H9 (cell line): ENCODE measurements at regions not wholly inside any gene's neighbourhood (a gene's known extent, or its start where the extent isn't known, plus 50 kb on each side); places are given as distances from the start of the nearest gene placed in this dataset.

Experiments
- DNase-seq: peaks from one replicate; pipeline ENCODE4 v3.0.0-alpha.2; 2017
- H2AFZ ChIP-seq: one replicate; pipeline ENCODE4 v1.6.1; 2013; ENCODE audit warnings: mild to moderate bottlenecking, low read length, control low read depth, moderate library complexity
- H2AK5ac ChIP-seq: 2 replicates; pipeline ENCODE4 v1.6.1; 2013; ENCODE audit warnings: low read length, control low read depth, mixed read lengths; ENCODE audit not compliant: insufficient read length
- H2BK120ac ChIP-seq: one replicate; pipeline ENCODE4 v1.6.1; 2013; ENCODE audit warnings: low read depth, mild to moderate bottlenecking, low read length, control low read depth, inconsistent platforms; ENCODE audit not compliant: poor library complexity, severe bottlenecking
- H2BK12ac ChIP-seq: 2 replicates; pipeline ENCODE4 v1.6.1; 2013; ENCODE audit warnings: low read length, control low read depth, mixed read lengths, low read depth; ENCODE audit not compliant: insufficient read length
- H2BK15ac ChIP-seq: 2 replicates; pipeline ENCODE4 v1.6.1; 2013; ENCODE audit warnings: low read depth, low read length, control low read depth
- H2BK20ac ChIP-seq: one replicate; pipeline ENCODE4 v1.6.1; 2013; ENCODE audit warnings: low read depth, mild to moderate bottlenecking, low read length, control low read depth, inconsistent platforms; ENCODE audit not compliant: poor library complexity, severe bottlenecking
- H2BK5ac ChIP-seq: 2 replicates; pipeline ENCODE4 v1.6.1; 2013; ENCODE audit warnings: low read length, control low read depth, mixed read lengths; ENCODE audit not compliant: insufficient read length
- H3K14ac ChIP-seq: 2 replicates; pipeline ENCODE4 v1.6.1; 2013; ENCODE audit warnings: low read length, control low read depth; ENCODE audit not compliant: insufficient read depth
- H3K18ac ChIP-seq: 2 replicates; pipeline ENCODE4 v1.6.1; 2013; ENCODE audit warnings: low read depth, mild to moderate bottlenecking, mixed read lengths, low read length, control low read depth; ENCODE audit not compliant: insufficient read length
- H3K23ac ChIP-seq: 2 replicates; pipeline ENCODE4 v1.6.1; 2013; ENCODE audit warnings: low read length, control low read depth, mixed read lengths, low read depth; ENCODE audit not compliant: insufficient read length
- H3K23me2 ChIP-seq: 2 replicates; pipeline ENCODE4 v1.6.1; 2013; ENCODE audit warnings: low read depth, mild to moderate bottlenecking, mixed read lengths, low read length, control low read depth; ENCODE audit not compliant: insufficient read length, poor library complexity, severe bottlenecking
- H3K27ac ChIP-seq: 2 replicates; pipeline ENCODE4 v1.5.1; 2013; ENCODE audit warnings: low read length, control low read depth, mixed read lengths, low read depth; ENCODE audit not compliant: insufficient read length
- H3K27me3 ChIP-seq: 2 replicates; pipeline ENCODE4 v1.6.1; 2013; ENCODE audit warnings: low read length, control low read depth, inconsistent platforms; ENCODE audit not compliant: insufficient read depth
- H3K4ac ChIP-seq: 2 replicates; pipeline ENCODE4 v1.6.1; 2013; ENCODE audit warnings: low read depth, mild to moderate bottlenecking, control low read depth, inconsistent platforms, low read length, moderate library complexity
- H3K4me1 ChIP-seq: 2 replicates; pipeline ENCODE4 v1.6.1; 2013; ENCODE audit warnings: low read length, control low read depth, inconsistent platforms; ENCODE audit not compliant: insufficient read depth
- H3K4me2 ChIP-seq: 2 replicates; pipeline ENCODE4 v1.6.1; 2013; ENCODE audit warnings: low read length, control low read depth, mixed read lengths; ENCODE audit not compliant: insufficient read length, insufficient read depth
- H3K56ac ChIP-seq: 2 replicates; pipeline ENCODE4 v1.6.1; 2013; ENCODE audit warnings: low read depth, mild to moderate bottlenecking, mixed read lengths, low read length, control low read depth; ENCODE audit not compliant: insufficient read length
- H3K79me1 ChIP-seq: 2 replicates; pipeline ENCODE4 v1.6.1; 2013; ENCODE audit warnings: low read depth, mild to moderate bottlenecking, moderate library complexity, low read length, control low read depth, inconsistent platforms; ENCODE audit not compliant: insufficient read depth, poor library complexity, severe bottlenecking
- H3K79me2 ChIP-seq: 2 replicates; pipeline ENCODE4 v1.6.1; 2013; ENCODE audit warnings: low read length, control low read depth, inconsistent platforms; ENCODE audit not compliant: insufficient read depth
- H3K9ac ChIP-seq: 2 replicates; pipeline ENCODE4 v1.6.1; 2013; ENCODE audit warnings: low read length, control low read depth, mixed read lengths; ENCODE audit not compliant: insufficient read length; ENCODE audit errors: extremely low read depth
- H3K9me3 ChIP-seq: one replicate; pipeline ENCODE4 v1.6.1; 2013; ENCODE audit warnings: low read depth, low read length, inconsistent platforms; ENCODE audit not compliant: control insufficient read depth
- H3T11ph ChIP-seq: one replicate; pipeline ENCODE4 v1.6.1; 2013; ENCODE audit warnings: mild to moderate bottlenecking, low read length, control low read depth, inconsistent platforms
- H4K20me1 ChIP-seq: one replicate; pipeline ENCODE4 v1.6.1; 2013; ENCODE audit not compliant: control insufficient read depth, insufficient read length, insufficient read depth
- H4K5ac ChIP-seq: 2 replicates; pipeline ENCODE4 v1.6.1; 2013; ENCODE audit warnings: low read depth, mild to moderate bottlenecking, mixed read lengths, low read length, control low read depth; ENCODE audit not compliant: insufficient read length
- H4K8ac ChIP-seq: replicated peaks from 2 replicates; pipeline ENCODE4 v1.6.1; 2013; ENCODE audit warnings: low read length, control low read depth, mixed read lengths, low read depth; ENCODE audit not compliant: insufficient read length
- H4K91ac ChIP-seq: 2 replicates; pipeline ENCODE4 v1.6.1; 2013; ENCODE audit warnings: low read depth, mild to moderate bottlenecking, moderate library complexity, mixed read lengths, low read length, control low read depth; ENCODE audit not compliant: insufficient read length
- H3K27ac Mint-ChIP-seq, 3 experiments: 2 replicates in 2 of 3; 3 replicates in 1 of 3; pipeline ENCODE4 v1.8.0; 2020 to 2021; ENCODE audit warnings: mixed read lengths in 3 of 3, mild to moderate bottlenecking in 1 of 3, moderate library complexity in 1 of 3
- H3K27me3 Mint-ChIP-seq: 2 replicates; pipeline ENCODE4 v1.8.0; 2021; ENCODE audit warnings: low read depth, mild to moderate bottlenecking, moderate library complexity, mixed read lengths
- H3K36me3 Mint-ChIP-seq, 3 experiments: 2 replicates in 2 of 3; 3 replicates in 1 of 3; pipeline ENCODE4 v1.8.0; 2020 to 2021; ENCODE audit warnings: low read depth in 3 of 3, mixed read lengths in 3 of 3; ENCODE audit not compliant: insufficient read depth in 1 of 3
- H3K4me1 Mint-ChIP-seq, 2 experiments: 2 replicates each; pipeline ENCODE4 v1.8.0; 2020; ENCODE audit warnings: mixed read lengths in 2 of 2
- H3K4me3 Mint-ChIP-seq, 2 experiments: 2 replicates in 1 of 2; 3 replicates in 1 of 2; pipeline ENCODE4 v1.8.0; 2020 to 2021; ENCODE audit warnings: mild to moderate bottlenecking in 2 of 2, mixed read lengths in 2 of 2, moderate library complexity in 1 of 2
- H3K9me3 Mint-ChIP-seq, 2 experiments: 2 replicates in 1 of 2; 3 replicates in 1 of 2; pipeline ENCODE4 v1.8.0; 2020; ENCODE audit warnings: mild to moderate bottlenecking in 2 of 2, mixed read lengths in 2 of 2, moderate library complexity in 1 of 2
- CTCF ChIP-seq: fragments of 200-600 bp; sonication (generic); conservative IDR thresholded peaks from 3 replicates; pipeline ENCODE4 v1.8.0; 2021; ENCODE audit warnings: antibody characterized with exemption, mild to moderate bottlenecking
- WGBS: extraction: QIAGEN DNeasy Blood & Tissue Kit; methylation state at CpG from one replicate; pipeline ENCODE4 v1.1.7; 2013; ENCODE audit warnings: missing lambda C conversion rate, low lambda C conversion rate, mixed read lengths; ENCODE audit not compliant: insufficient read length; ENCODE audit errors: extremely low coverage; 5-methylcytosine and 5-hydroxymethylcytosine counted together

- Histone ChIP-seq H4K20me1 (no peaks in the 10 kb centered on the region), H4K8ac (no peak overlapping the region), H2BK12ac (no peak overlapping the region), H3K27ac (no peak overlapping the region), H4K5ac (no peak overlapping the region), H2BK120ac (no peak overlapping the region), H3K4me1 (no peaks in the 10 kb centered on the region), H2AFZ (no peak overlapping the region), H3K4me2 (no peak overlapping the region), H3K79me2 (no peaks in the 10 kb centered on the region), H3K79me1 (no peaks in the 10 kb centered on the region), H3K27me3 (no peaks in the 10 kb centered on the region), H3K23me2 (no peaks in the 10 kb centered on the region), H3K56ac (no peak overlapping the region), H3K18ac (no peak overlapping the region), H4K91ac (no peak overlapping the region), H3K23ac (no peak overlapping the region), H3T11ph (no peak overlapping the region), H3K9ac (no peak overlapping the region), H2AK5ac (no peak overlapping the region), H2BK20ac (no peak overlapping the region), H3K14ac (no peak overlapping the region), H2BK15ac (no peak overlapping the region), H3K9me3 (no peaks in the 10 kb centered on the region), H3K4ac (no peak overlapping the region), H2BK5ac (no peak overlapping the region)
- Mint-ChIP-seq H3K9me3 (peaks cover 0 to 4% of the 10 kb centered on the region in 2 experiments; a peak in 1 of 5 replicates), H3K27me3 (peaks cover 11% of the 10 kb centered on the region), H3K36me3 (no peaks in the 10 kb centered on the region), H3K27ac (no peak overlapping the region), H3K4me1 (no peaks in the 10 kb centered on the region), H3K4me3 (no peak overlapping the region)
- WGBS = no CpG with 5 or more reads among the region's 20 CpGs
- DNase-seq = peak; percentile 14
- no peak for TF ChIP-seq CTCF
These were observed 55.9 kb upstream of the DIO3 start for GRCh38 chr14:101505236-101505970.
